AG09309 (cell line): ENCODE measurements at regions not wholly inside any gene's neighbourhood (a gene's known extent, or its start where the extent isn't known, plus 50 kb on each side); places are given as distances from the start of the nearest gene placed in this dataset.

Experiments
- DNase-seq: peaks from one replicate; pipeline ENCODE4 v3.0.0-alpha.2; 2010; ENCODE audit warnings: low read depth
- H3K4me3 ChIP-seq: 2 replicates; pipeline ENCODE4 v1.5.1; 2011; ENCODE audit warnings: mild to moderate bottlenecking, low read depth, low read length, moderate library complexity; ENCODE audit not compliant: control insufficient read depth
- TF ChIP-seq, protein P1 (sequence below): IDR thresholded peaks from 2 replicates; pipeline ENCODE4 v1.5.1; 2011; ENCODE audit warnings: mild to moderate bottlenecking, low read depth, low read length, inconsistent platforms; ENCODE audit not compliant: insufficient read depth, control insufficient read depth; ENCODE audit errors: missing control alignments

- no peak for DNase-seq
Observed at GRCh38 chr4:14667624-14668151, 334.6 kb upstream of the CPEB2 start.

GRCh38 chr4:14668296-14668695 is 334.0 kb upstream of the CPEB2 start:
- TF ChIP-seq, protein P1, sequence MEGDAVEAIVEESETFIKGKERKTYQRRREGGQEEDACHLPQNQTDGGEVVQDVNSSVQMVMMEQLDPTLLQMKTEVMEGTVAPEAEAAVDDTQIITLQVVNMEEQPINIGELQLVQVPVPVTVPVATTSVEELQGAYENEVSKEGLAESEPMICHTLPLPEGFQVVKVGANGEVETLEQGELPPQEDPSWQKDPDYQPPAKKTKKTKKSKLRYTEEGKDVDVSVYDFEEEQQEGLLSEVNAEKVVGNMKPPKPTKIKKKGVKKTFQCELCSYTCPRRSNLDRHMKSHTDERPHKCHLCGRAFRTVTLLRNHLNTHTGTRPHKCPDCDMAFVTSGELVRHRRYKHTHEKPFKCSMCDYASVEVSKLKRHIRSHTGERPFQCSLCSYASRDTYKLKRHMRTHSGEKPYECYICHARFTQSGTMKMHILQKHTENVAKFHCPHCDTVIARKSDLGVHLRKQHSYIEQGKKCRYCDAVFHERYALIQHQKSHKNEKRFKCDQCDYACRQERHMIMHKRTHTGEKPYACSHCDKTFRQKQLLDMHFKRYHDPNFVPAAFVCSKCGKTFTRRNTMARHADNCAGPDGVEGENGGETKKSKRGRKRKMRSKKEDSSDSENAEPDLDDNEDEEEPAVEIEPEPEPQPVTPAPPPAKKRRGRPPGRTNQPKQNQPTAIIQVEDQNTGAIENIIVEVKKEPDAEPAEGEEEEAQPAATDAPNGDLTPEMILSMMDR, result no peak
- no peak overlapping the region for H3K4me3 ChIP-seq
- no peak for DNase-seq

More at GRCh38 chr4:14667624-14668151, 334.6 kb upstream of the CPEB2 start:
- no peak overlapping the region for H3K4me3 ChIP-seq
- TF ChIP-seq, protein P1, result no peak

GRCh38 chr4:14669371-14669770 is 332.9 kb upstream of the CPEB2 start:
- no peak overlapping the region for H3K4me3 ChIP-seq
- TF ChIP-seq, protein P1, result no peak
- DNase-seq, result no peak

- TF ChIP-seq, protein P1, result no peak
- no peak overlapping the region for H3K4me3 ChIP-seq
- no peak for DNase-seq
Observed at GRCh38 chr4:14671146-14671545, 331.1 kb upstream of the CPEB2 start.

DNA sequence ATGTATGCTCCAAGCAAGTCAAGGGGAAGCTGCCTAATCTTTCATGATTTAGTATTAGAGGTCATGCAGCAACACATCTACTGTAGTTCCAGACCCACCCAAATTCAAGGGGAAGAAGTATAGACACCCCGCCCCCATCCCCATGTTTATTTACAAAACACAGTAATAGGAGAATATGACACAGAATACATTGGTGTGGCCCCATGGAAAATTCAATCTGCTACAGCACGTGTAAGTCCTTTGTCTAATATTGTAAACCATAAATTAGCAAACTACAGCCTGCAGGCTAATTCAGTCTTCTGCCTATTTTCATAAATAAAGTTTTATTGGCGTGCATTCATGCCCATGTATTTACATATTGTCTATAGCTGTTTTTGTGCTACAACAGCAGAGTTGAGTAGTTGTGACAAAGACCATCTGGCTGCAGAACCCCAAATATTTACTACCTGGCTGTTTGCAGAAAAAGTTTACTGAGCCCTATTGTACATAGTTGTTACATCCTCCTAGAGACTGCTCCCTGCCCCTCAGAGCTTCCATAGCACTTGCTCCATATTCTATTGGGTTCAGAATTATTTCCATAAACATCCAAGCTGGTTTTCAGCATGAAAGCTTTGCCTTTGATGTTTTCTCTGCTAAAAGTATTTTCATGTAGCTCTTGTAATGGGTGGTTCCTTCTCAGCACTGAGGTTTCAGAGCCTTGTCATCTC is 326.8 kb upstream of the CPEB2 start:
- TF ChIP-seq, protein P1, result no peak
- DNase-seq, result no peak
- no peak overlapping the region for H3K4me3 ChIP-seq

GRCh38 chr4:14679906-14680305 is 322.4 kb upstream of the CPEB2 start:
- DNase-seq, result no peak
- H3K4me3 ChIP-seq, result no peak overlapping the region
- TF ChIP-seq, protein P1, result no peak
